ENCODE measurements at regions not wholly inside any gene's neighbourhood (a gene's known extent, or its start where the extent isn't known, plus 50 kb on each side); places are given as distances from the start of the nearest gene placed in this dataset.

- no peak for TF ChIP-seq SIN3A (IDR thresholded peaks at IDR 0.05; ENCODE audit: borderline replicate concordance, insufficient read depth, low read depth, low read length)
- TF ChIP-seq, protein P1, sequence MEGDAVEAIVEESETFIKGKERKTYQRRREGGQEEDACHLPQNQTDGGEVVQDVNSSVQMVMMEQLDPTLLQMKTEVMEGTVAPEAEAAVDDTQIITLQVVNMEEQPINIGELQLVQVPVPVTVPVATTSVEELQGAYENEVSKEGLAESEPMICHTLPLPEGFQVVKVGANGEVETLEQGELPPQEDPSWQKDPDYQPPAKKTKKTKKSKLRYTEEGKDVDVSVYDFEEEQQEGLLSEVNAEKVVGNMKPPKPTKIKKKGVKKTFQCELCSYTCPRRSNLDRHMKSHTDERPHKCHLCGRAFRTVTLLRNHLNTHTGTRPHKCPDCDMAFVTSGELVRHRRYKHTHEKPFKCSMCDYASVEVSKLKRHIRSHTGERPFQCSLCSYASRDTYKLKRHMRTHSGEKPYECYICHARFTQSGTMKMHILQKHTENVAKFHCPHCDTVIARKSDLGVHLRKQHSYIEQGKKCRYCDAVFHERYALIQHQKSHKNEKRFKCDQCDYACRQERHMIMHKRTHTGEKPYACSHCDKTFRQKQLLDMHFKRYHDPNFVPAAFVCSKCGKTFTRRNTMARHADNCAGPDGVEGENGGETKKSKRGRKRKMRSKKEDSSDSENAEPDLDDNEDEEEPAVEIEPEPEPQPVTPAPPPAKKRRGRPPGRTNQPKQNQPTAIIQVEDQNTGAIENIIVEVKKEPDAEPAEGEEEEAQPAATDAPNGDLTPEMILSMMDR (IDR thresholded peaks at IDR 0.05): no peak
- no peak for TF ChIP-seq POLR2AphosphoS5 (IDR thresholded peaks at IDR 0.05; ENCODE audit: low read depth, low read length)
Observed at GRCh38 chr12:4140581-4141301, 132.8 kb upstream of the CCND2 start.
